ENCODE measurements at regions not wholly inside any gene's neighbourhood (a gene's known extent, or its start where the extent isn't known, plus 50 kb on each side); places are given as distances from the start of the nearest gene placed in this dataset.

DNA sequence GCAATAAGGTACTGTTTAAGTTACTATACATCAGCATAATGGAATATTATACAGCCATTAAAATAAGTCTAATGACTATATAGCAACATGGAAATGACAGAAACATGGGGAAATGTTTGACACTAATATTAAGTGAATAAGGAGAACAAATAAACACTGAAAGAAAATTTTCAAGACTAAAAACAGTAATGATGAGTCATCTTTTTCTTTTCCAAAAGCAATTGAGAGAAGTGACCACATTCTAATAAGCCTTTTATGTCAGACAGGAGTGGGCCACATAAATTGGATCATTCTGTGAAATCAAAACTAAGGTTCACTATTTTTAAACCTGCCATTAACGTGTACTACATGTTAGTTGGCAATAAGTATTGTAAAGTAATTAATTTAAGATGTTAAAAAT is 187.5 kb downstream of the AHR start:
- DNase-seq: no peak

DNA sequence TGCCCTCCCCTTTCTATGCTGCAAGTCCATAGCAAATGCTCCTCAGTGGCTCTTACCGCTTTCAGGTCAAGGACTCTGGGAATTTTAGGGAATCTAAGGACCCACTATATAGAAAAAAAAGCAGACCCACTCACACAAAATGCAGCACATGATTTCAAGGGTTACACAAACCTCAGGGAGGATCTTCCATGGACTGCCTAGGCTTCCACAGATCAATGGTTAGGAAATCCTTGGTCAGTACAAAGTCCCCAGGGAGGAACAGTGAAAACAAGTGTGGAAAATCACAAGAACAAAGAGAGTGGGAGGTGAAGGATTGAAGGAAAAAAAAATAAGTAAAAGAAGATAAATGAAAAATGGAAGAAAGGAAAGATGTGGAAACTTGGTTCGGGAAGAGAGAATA is 188.4 kb downstream of the AHR start:
- no peak for DNase-seq

DNA sequence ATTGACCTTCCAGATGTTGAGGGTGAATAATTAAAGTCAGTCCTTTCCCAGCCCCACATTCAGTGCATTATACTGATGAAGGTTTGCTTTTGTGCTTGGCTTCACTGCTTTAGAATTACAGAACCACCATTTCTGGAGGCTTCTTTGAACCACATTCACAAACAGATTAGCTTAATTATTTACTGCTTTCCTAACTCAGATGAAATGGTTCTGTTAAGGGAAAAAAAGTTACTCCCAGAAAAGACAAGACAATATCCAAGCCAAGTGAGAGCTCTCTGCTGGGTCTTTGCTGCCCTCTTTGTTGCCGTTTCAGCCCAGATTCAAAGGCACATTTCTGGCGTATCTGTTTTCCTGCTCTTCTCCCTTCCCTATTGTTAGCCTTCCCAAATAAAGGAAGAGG is 188.9 kb downstream of the AHR start:
- no peak for DNase-seq

DNA sequence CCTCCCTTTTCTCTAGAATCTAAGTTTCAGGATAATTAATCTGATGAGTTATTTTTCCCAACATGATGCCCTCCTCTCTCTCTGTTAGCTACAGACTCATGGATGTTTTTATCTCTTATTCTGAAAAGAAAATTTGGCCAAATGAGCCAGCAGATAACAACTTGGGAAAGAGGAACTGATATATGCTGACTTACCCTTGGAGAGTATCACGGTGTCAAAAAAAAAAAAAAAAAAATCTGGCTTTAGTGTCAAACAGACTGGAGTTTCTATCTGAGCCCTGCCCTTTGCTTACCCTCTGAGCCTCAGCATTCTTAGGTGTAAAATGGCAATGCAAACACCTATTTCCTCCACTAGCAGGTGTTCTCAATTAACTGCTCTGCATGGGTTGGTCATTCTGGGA is 190.4 kb downstream of the AHR start:
- no peak for DNase-seq

DNA sequence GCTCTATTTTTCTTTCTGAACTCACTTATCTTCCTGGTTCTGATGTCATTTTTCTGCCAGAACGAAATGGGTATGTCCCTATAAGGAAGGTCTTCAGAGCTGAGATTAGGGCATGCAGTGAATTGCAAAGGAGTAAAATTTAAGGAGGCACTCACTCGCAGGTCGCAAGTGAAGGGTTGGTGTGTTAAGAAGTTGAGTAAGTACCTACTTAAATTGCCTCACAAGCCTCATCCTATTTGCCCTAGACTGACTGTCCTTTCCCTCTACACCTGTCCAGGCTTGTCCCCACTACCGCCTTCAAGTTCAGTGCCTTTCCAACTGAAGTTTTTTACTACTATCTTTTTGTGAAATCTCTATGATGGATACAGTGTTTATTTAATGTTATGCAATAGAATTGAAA is 191.5 kb downstream of the AHR start:
- DNase-seq: no peak

DNA sequence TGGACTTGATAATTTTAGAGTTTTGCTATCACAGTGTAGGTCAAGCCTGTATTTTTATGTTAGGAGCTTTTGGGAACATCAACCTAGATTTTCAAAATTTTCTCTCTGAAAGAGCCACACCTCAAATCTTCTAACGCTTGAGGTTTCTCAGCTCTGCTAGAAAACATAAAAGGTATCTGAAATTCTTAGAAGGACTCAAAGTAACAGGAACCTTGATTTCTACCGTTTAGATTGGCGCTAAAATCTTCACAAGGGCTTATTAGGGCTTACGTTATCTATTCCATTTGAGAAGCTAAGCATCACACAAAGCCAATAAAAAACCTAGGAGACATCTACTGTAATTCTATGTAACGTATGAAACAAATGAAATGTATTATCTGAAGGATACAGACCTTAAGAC is 192.4 kb downstream of the AHR start:
- no peak for DNase-seq

DNA sequence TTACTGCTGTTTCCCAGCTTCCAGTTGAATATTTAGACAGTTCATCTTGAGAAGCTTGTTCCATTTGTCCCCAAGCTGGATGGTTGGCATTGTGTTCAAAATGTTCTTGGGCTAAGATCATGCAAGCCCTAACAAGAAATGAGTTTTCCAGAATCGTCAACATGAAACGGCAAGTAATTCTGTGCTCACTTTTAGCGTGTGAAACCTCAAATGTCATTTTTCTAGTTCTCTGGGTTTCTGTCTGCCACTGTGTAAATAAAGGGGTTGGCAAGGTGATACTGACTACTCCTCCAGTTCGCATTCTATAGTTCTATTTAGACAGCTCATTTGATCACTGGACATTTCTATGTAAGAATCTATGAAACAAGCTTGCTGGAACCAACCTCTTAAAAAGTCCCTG is 194.0 kb downstream of the AHR start:
- DNase-seq: no peak

DNA sequence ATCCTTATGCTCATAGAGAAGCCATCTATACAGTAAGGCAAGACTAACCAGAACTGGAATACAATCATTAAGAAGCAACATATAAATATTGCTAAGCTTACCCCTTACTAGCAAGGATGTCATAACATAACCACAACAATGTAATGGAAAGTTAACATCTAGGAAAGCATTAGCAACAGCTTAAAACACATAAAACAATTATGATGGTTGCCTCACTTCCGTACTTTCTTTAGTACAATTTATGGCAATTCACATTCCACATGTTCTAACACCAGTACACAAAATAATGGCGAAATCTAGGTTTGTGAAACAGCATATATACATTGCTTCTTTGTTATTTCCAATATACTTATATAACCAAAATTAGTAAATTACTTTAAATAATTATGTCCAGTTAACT is 195.0 kb downstream of the AHR start:
- no peak for DNase-seq

DNA sequence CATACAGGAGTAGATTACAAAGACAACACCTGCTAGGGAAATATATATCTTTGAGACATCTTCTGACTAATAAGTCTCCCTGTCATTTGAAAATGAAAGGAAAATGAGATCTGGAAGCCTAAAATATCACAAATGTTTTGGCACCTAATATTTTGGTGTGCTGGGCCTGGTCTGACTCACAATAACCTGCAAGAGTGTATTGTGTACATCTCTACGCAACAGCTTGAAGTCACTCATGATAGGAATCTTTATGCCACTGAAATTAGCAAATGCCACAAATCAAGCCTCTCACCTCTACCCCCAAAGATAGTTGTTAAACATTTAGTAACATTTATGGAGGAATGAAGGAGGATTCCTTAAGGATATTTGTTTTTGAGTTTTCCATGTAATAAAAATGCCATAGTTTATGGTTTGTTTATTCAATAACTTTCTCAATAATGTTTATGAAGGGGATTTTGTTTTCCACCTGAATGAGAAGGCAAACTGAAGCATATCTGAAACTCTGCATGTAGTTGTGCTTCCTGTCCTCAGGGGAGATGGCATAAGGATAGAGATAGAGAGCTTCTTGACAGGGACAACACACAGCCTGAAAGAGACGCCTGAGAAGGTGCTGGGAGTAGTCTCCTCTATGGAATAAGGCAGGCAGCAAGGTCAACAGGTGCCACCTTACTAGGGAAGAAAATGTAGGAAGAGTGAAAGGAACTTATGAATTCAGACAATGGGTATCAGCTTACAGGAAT is 197.4 kb downstream of the AHR start:
- no peak for DNase-seq

DNA sequence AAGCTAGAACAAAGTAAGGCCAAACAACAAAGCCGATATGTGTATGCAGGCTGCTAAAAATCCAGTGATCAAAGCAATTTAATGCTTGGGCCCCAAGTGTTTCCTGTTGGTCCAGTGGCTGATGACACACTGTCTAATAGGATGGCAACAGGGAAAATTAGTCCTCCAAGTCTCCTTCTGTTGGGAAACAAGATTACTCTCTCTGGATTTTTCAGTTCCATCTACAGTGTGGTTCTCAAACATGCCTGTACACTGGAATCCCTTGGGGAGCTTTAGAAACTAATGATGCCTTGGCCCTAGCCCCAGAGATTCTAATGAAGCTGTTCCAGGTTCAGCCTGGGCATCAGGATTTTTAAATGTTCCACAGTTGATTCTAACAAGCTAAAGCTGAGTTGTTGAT is 198.7 kb downstream of the AHR start:
- DNase-seq: no peak

DNA sequence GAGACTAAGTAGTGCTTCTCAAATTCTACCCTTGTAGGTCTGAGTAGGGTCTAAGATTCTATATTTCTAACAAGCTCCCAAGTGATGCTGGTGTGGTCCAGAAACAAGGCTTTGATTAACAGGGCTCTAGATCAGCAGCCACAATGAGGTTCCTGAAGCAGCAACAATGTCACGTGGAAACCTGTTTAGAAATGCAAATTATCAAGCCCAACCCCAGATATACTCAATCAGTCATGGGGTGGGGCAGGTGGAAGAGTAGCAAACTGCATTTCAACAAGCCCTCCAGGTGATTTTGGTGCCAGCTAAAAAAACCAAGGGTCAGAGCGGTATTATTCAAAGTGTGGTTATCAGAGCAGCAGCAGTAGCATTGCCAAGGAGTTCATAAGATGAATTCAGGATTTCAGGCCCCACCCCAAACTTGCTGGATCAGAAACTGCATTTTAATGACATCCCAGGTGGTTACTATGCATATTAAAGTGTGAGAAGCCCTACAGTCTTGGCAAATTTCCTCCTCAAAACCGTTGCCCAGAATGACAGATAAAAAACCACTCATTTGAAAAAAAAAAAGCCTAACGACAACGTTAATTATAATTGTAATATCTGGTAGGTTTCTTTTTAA is 199.2 kb downstream of the AHR start:
- no peak for DNase-seq

DNA sequence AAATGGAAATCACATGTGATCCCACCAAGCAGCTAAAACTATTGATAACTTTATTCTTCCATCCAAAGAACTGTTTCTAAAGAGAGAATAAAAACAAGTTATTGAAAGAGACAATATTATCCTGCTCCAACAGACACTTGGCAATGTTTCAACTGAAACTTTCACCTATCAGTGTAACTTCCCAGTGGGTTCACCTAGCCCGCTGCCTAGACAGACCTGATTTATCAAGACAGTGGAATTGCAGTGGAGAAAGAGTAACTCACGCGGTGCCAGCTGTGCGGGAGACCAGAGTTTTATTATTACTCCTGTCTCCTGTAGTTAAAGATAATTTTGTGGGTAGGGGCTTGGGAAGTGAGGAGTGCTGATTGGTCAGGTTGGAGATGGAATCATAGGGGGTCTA is 199.8 kb downstream of the AHR start:
- DNase-seq: no peak

DNA sequence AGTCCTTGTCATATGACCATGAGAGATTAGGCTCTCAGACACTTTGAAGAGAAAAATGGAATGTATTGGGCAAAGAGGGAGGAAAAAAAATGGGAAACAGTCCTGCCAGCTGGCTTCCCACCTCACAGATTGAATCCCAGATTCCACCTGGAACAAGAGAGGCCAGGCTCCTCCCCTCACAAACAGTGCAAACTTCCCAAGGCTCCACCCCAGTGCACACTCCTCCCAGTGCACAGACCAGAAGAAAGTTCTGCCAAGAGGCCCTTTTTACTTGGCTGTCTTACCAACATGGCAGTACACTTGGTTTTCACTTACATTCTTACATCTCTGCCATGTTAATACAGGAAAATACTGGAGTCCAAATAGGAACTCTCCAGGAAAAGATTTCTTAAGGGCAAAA is 202.3 kb downstream of the AHR start:
- no peak for DNase-seq

DNA sequence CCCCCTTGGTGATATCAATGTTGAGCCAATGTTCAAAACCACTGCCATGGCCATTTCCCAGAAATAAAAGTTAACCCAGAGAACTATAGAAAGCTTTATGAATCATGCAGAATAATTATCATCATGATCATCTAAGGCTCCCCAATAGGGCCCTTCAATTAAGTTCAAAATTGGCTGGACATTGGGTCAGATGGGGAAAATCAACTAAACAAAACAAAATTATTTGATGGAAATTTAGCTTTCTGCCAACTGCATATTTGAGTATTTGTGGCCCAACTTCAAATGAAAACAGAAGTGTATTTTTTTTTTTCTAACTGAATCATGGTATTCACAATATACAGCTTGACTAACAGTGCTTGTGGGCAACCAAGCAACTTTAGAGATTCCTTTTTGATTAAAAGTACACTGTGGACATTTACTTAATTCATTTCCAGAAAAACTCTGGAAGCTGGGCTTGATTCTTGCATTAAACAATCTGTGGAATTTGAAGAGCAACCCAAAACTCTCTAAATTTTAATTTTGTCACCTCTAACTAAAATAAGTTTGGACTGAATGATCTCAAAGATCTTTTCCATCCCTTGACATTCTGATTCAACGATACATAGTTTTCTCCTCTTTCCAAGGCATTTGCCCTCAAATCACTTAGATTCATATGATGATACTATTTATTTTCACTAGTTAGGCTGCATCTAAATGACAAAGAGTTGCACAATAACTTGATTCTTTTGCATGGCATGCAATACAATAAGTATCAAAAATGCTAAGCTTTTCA is 203.2 kb downstream of the AHR start:
- no peak for DNase-seq

DNA sequence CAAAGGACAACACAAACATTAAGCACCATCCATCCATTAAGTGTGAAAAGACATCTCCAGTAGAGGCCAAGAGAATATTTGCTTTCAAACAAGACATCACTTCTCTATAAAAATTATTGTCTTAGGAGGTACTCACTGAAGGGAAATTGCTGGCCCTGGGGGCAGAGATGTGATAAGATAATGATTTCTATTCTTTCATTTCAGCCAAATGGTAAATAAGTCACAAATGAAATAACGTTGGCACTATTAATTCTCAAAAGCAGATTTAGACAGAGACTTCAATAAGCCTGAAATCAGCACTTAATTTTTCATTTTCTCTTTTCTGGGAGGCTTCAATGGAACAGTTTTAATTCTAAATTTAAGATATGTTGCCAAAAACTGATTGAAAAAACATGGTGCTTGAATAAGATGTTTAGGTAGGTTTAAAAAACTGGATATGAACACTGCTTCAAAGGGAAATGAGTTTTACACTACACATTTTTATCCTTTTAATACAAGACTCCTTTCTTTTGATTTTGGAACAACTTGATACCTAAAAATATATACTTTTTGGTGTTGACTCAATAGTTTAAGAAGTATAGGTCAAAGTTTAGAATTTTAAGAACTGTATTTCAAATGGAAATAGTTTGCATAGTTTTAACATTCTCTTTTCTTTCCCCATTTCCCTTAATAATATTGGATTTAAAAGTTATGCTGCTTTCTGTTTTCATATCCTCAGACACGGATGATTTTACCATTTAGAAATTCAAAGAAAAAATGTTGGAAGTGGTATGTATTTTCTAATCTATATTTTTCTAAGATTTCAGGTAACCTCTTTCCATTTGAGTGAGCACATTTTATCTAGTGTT is 204.0 kb downstream of the AHR start:
- no peak for DNase-seq

DNA sequence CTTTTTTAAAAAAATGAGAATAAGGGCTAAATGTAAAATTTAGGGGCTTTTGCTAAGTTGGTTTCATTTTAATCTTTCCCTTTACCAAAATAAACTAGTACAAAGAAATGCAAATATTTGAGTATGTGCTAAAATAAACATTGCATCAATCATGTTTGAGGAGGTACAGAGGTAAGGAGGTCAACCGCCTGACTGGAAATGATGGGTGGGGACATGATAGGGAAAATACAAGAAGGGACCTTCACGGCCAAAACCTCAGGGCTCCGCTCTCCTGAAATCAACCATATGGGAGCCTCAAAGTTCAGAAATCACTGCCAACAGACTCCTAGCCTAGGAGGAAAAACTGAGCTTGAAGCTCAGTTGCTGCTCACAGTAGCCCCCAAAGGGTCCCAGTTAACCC is 207.6 kb downstream of the AHR start:
- DNase-seq: no peak

DNA sequence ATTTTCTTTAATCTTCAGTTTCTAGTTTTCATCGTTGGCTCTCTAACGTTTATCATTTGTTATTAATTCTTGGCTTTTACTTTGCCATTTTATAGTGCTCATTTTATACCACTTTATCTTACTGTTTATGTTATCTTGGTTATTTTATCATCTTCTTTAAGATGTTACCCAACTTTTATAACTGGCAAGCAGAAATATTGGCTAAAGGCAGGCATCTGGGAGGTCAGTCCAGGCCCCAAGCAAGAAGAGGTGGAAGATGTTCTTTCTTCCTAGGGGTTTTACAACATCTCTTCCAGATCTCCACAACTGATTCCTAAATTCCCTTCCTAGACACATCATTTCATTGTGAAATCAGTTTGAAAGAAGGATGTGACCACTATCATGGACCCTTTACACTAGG is 208.1 kb downstream of the AHR start:
- no peak for DNase-seq

DNA sequence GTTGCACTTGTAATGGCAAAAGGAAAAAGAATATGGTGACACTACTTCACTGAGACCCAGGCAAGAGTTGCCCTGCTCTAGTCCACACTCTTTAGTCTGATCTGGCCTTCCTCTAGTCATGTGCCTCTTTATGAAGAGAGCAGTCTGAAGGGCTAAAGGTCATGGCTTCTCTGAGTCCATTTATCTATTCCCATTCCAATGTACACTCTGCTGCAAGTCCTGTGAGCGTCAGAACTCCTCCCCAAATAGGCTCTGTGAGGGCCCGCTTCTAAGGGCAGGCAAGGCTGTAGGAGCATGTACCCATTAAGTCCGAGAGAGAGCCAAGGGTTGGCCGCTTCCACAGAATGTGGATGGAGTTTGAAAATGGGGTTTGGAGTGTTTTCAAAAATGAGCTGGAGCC is 209.3 kb downstream of the AHR start:
- DNase-seq: no peak

DNA sequence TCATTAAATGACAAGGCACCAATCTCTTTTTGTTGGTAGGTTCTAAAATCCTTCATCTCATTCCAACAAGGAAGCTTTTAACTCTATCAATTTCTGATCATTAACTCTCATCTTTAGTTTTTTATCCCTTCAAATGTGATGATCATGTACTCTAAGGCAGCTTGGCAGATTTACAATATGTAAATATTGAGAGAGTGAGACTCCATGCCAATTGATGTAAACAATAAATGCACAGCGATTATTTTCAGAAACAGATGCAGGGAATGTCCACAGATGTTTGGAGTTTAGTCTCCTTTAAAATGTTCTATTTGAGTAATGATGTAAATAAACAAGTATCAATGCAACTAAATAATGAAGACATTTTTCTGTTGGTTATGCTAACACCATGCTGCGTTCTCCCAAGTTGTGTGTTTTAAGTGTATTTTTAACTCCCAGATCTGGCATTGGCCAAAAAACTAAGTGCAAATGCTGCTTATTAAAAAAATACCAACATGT is 213.8 kb downstream of the AHR start:
- no peak for DNase-seq

DNA sequence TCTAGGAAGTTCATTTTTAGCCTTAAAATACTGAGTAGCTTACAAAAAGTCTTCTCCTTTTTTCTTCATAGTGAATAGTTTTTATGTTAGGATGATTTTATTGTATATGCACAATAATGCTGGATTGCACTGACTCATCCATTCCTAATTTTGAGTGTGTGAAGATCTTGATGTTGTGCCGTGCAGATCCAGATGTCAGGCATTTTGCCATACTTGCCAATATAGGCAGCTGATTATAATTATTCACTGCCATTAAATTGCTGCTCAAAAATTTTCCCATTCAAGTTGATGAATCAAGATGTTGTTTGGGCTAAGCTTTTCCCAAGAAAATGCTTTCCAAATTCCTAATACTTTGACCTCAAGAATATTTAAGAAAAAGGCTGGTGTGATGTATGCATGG is 218.3 kb downstream of the AHR start:
- DNase-seq: no peak

DNA sequence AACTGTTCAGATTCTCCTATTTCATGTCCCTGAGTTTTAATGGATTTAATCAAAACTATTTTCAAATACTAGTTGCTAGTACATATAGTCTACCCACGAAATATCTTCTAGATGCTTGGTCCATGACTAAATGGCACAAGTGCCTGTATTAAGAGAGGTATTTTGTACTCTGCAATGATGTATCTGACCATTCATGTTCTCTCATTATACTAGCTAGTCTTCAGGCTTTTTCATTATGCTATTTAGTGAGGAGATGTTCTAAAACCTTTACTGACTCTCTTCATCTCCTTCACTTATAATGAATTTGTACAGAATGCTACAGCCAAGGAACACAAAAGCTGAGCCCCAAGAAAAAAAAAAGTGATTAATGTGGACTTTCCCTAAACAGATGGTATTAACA is 222.5 kb downstream of the AHR start:
- DNase-seq: no peak

DNA sequence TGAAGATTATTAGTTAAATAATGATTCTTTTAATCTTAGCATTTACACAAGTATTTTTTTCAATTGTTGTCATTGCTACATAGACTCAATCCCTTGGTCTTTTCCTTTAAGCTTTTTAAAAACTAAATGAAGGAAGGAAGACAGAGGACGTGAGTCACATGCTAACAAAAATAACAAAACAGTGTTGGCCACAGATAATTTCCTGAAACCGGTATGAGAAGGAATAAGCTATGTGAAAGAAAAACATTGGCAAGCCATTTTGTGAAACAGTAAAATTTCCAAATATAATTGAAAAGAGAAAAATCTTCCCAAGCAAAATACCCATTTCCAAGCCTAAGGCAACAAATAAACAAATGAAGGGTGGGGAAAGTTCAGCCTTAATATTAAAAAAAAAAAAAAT is 223.0 kb downstream of the AHR start:
- DNase-seq: no peak

All from NCI-H187 (cell line).